ENCODE measurements at regions not wholly inside any gene's neighbourhood (a gene's known extent, or its start where the extent isn't known, plus 50 kb on each side); places are given as distances from the start of the nearest gene placed in this dataset.

DNA sequence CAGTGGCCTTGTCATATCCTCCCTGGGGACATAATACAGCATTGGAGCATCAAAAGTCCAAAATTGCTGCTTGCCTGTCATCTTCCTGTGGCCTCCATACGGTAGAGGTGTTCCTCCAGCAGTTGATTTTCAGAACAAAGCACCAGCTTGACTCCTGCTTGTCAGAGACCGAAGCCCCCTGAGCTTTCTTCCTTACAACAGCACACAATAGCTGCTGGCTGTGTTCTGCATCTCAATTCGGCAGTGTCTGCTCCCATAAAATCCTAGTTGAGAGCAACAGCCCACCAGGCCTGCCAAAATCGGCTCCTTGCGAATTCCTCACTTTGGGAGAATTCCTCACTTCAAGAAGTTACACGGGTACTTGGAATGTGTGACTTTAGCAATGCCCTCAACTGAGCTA, 372.9 kb downstream of the SAMD5 start:
- no peak overlapping the region for H3K4me3 ChIP-seq (ENCODE audit: low read depth, low read length)
- no peak for DNase-seq (ENCODE audit: low read depth)
- TF ChIP-seq CTCF (IDR thresholded peaks at IDR 0.05; ENCODE audit: control insufficient read depth, extremely low read depth, insufficient read depth) = no peak

DNA sequence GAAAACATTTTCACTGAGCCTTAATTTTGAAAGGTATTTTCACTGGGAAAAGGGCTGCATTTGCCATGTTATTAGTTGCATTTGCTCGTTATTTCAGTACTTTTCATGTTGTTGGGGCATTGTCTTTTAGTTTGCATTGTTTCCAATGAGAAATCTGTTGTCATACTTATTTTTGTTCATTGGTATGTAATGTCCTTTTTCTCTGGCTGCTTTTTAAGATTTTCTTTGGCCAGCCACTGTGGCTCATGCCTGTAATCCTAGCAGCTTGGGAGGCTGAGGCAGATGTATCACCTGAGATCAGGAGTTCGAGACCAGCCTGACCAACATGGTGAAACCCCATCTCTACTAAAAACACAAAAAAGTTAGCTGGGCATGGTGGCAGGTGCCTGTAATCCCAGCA, 379.9 kb downstream of the SAMD5 start:
- H3K4me3 ChIP-seq (ENCODE audit: low read depth, low read length) = no peak overlapping the region
- DNase-seq (ENCODE audit: low read depth) = no peak
- no peak for TF ChIP-seq CTCF (IDR thresholded peaks at IDR 0.05; ENCODE audit: control insufficient read depth, extremely low read depth, insufficient read depth)

DNA sequence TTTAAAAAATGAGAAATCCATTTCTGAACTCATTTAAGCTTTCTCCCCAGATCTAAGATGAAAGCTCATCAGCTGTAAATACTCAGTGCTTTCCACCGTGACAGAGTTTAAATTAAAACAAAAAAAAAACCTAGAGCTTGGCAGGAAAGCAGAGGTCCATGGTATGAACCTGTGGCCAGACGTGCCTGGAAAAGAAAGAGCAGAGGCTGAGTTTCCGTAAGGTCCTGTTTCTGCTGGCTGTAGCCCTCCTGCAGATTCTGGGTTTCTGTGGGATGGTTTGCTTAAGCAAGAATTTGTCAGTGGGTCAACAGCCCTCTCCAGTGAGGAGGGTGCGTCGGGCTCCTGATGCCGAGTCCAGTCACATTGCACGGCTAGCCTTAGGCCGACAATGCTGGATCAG, 383.2 kb downstream of the SAMD5 start:
- no peak overlapping the region for H3K4me3 ChIP-seq (ENCODE audit: low read depth, low read length)
- DNase-seq (ENCODE audit: low read depth) = no peak
- no peak for TF ChIP-seq CTCF (IDR thresholded peaks at IDR 0.05; ENCODE audit: control insufficient read depth, extremely low read depth, insufficient read depth)

- no peak for TF ChIP-seq CTCF (IDR thresholded peaks at IDR 0.05; ENCODE audit: control insufficient read depth, extremely low read depth, insufficient read depth)
- no peak for DNase-seq (ENCODE audit: low read depth)
- H3K4me3 ChIP-seq (ENCODE audit: low read depth, low read length) = no peak overlapping the region
Observed at GRCh38 chr6:147892476-147892875, 384.0 kb downstream of the SAMD5 start.

GRCh38 chr6:147895272-147895671, 386.8 kb downstream of the SAMD5 start:
- no peak for DNase-seq (ENCODE audit: low read depth)
- no peak overlapping the region for H3K4me3 ChIP-seq (ENCODE audit: low read depth, low read length)
- TF ChIP-seq CTCF (IDR thresholded peaks at IDR 0.05; ENCODE audit: control insufficient read depth, extremely low read depth, insufficient read depth) = no peak

DNA sequence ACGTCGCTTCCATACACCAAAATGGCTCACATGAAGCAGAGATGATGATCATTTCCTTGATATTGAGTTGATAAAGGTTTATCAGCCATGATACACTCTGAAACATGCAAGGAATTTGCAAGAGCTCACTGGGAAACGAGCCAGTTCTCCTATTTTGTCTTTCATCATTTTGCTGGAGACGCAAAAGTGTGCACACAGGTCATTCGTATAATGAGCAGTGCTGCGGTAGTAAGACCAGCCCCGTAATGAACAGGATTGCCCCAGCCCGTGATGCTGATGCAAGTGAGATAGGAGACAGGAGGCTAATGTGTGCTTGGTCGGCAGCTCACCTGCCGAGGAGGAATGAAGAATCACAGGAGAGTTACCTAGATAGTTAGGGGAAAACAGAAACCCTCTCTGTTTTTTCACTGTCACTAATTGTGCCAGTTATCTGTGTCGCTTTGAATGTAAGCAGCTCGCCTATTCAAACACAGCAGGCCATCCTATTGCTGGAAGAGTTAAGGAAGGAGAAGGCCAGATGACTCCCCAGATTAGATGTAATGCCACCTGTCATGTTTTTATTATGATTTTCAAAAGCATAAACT, 391.8 kb downstream of the SAMD5 start:
- TF ChIP-seq CTCF (IDR thresholded peaks at IDR 0.05; ENCODE audit: control insufficient read depth, extremely low read depth, insufficient read depth) = no peak
- no peak for DNase-seq (ENCODE audit: low read depth)
- H3K4me3 ChIP-seq (ENCODE audit: low read depth, low read length) = no peak overlapping the region

DNA sequence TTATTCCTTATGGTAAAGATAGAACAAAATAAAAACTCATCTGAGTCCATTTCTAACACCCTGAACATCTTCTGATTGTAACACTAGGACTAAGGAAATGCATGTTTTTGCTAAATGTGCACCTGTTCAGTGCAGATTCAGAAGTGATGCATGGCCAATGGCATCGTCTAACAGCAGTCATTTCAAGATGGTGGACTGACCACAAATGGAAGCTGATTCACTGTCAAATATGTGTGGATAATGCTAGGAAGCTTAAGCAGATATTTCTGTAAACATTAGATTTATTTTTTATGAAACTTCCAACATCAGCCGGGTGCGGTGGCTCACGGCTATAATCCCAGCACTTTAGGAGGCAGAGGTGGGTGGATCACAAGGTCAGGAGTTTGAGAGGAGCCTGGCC, 394.8 kb downstream of the SAMD5 start:
- DNase-seq (ENCODE audit: low read depth) = no peak
- TF ChIP-seq CTCF (IDR thresholded peaks at IDR 0.05; ENCODE audit: control insufficient read depth, extremely low read depth, insufficient read depth) = no peak
- H3K4me3 ChIP-seq (ENCODE audit: low read depth, low read length) = no peak overlapping the region

Measured in LNCaP clone FGC (cell line).